GM12874 (cell line): ENCODE measurements at regions not wholly inside any gene's neighbourhood (a gene's known extent, or its start where the extent isn't known, plus 50 kb on each side); places are given as distances from the start of the nearest gene placed in this dataset.

ENCODE experiments used
- CTCF ChIP-seq: IDR thresholded peaks from 2 replicates; pipeline ENCODE4 v1.5.1; 2011; ENCODE audit warnings: low read depth, mild to moderate bottlenecking, control low read depth, low read length, moderate library complexity; ENCODE audit not compliant: insufficient read depth

- no peak for TF ChIP-seq CTCF
Observed at GRCh38 chr1:5704561-5705514, 287.4 kb downstream of the NPHP4 start.

DNA sequence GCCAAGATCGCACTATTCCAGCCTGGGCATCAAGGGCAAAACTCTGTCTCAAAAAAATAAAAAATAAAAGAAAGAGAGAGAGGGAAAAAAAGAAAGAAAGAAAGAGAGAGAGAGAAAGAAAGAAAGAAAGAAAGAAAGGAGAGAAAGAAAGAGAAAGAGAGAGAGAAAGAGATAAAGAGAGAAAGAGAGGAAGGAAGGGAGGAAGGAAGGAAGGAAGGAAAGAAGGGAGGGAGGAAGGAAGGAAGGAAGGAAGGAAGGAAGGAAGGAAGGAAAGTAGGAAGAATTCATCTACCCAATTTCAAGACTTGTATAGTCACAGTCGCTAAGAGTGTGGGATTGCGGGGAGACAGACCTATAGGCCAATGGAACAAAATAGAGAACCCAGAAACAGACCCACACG, 290.6 kb downstream of the NPHP4 start:
- TF ChIP-seq CTCF, result no peak

GRCh38 chr1:5693568-5693967, 298.7 kb downstream of the NPHP4 start:
- TF ChIP-seq CTCF, result no peak

DNA sequence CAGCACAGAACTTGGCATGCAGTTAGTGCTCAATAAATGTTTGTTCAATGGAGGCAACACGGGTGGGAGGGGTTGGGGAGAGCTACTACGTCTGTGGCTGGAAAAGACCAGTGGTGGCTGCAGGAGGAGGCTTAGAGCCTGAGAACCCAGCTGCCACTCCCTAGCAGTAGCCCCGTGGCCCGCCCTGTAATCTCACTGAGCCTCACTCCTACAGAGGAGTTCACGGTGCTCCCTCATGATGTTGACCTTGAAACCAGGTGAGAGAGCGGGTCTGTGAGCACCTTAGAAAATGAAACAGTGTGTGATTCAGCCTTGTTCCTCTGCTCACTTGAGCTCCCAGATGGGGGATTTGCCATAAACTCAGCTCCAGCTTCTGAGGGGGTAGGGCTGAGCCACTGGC, 299.6 kb downstream of the NPHP4 start:
- TF ChIP-seq CTCF, result no peak

DNA sequence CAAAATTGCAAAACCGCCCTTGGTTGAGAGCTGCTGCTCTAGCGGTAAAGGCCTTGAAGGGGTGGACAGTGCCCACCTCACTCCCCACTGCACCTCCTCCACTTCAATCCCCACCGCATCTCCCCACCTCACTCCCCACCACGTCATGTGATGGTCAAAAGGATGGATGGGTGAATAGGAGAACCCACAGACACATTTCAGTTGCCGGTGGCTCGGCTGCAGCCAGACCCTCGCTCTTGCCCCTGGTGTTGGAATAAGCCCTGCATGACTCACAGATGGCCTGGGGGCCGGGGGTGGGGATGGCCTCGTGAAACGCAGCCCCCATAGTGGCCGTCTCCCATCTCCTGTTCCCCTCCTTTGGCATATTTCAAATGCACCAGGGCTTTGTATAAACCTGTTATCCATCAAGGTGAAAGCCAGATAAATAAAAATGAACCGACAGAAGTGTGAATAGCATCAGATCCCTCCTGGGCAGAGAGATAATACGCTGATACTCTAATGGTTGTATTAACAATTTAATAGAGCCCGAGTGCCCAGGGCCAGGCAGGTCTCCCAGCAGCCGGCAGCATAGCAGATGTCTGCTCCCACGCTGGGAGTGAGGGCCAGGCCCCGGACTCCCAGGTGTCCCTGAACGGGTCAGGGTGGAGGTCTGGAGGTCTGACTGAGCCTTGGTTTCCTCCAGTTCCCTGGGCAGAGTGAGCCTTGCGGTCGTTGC, 300.3 kb downstream of the NPHP4 start:
- TF ChIP-seq CTCF, result no peak

DNA sequence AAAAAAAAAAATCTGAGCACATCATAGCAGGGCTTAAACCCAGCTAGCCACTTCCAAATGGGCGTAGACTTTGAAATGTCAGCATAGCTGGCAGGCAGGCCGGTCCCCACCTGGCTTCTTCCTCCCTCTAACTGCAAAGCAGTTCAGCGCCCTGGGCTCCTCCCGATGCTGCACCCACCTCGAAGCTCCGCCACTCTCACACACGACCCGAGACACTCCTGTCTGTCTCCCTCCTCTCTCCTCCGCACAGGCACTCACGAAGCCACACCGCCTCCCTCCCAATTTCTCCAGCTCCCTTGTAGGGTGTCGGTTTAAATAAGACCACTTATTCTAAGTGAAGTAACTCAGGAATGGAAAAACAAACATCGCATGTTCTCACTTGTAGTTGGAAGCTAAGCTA, 301.3 kb downstream of the NPHP4 start:
- no peak for TF ChIP-seq CTCF

- TF ChIP-seq CTCF, result no peak
Observed at GRCh38 chr1:5690291-5690690, 301.9 kb downstream of the NPHP4 start.
